Dendritic cell treated with granulocyte-macrophage colony-stimulating factor and Interleukin-4, amounts not matched to agents 40 ng/mL and 50 ng/mL, for 4 days (primary cell): ENCODE measurements at regions not wholly inside any gene's neighbourhood (a gene's known extent, or its start where the extent isn't known, plus 50 kb on each side); places are given as distances from the start of the nearest gene placed in this dataset.

Source experiments
- H3K27ac Mint-ChIP-seq: one replicate; pipeline ENCODE4 v1.8.0; 2022; ENCODE audit warnings: mild to moderate bottlenecking, mixed read lengths
- H3K27me3 Mint-ChIP-seq: one replicate; pipeline ENCODE4 v1.8.0; 2022; ENCODE audit warnings: mild to moderate bottlenecking, mixed read lengths
- H3K36me3 Mint-ChIP-seq: one replicate; pipeline ENCODE4 v1.8.0; 2022; ENCODE audit warnings: low read depth, mixed read lengths
- H3K4me1 Mint-ChIP-seq: one replicate; pipeline ENCODE4 v1.8.0; 2022; ENCODE audit warnings: low read depth, mixed read lengths
- H3K4me3 Mint-ChIP-seq: one replicate; pipeline ENCODE4 v1.8.0; 2022; ENCODE audit warnings: mild to moderate bottlenecking, moderate library complexity, mixed read lengths
- H3K9me3 Mint-ChIP-seq: one replicate; pipeline ENCODE4 v1.8.0; 2022; ENCODE audit warnings: mixed read lengths
- intact Hi-C: fragments of 100-400 bp; cut with micrococcal nuclease; formaldehyde crosslinking; loops from one replicate; pipeline ENCODE4 v1.15.0; 2022

- no peak overlapping the region for H3K27ac Mint-ChIP-seq
- H3K4me1 Mint-ChIP-seq, result no peaks in the 10 kb centered on the region
- no peaks in the 10 kb centered on the region for H3K36me3 Mint-ChIP-seq
- no peaks in the 10 kb centered on the region for H3K27me3 Mint-ChIP-seq
- no peak overlapping the region for H3K4me3 Mint-ChIP-seq
- intact Hi-C loops, result loop anchor here (5.0 kb wide), 1 partner anchor 497 kb away; no protein-coding TSS in a partner anchor
- H3K9me3 Mint-ChIP-seq, result no peaks in the 10 kb centered on the region
These were observed 217.1 kb downstream of the BMP7 start for GRCh38 chr20:57049296-57049695.

DNA sequence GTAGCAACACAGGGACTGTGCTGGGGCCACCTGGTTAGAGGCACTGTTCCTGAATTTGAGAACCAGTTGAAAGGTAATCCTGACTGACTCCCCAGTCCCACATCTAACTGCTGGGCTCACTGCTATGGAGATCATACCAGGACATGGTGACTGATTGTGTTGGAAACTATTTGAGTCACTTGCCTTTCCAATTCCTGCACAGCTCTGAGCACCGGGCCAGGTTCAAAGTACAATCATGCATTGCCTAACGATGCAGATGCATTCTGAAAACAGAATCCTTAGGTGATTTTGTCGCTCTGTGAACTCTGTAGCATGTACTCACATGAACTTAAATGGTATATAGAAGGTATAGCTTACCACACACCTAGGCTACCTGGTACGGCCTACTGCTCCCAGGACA is 215.3 kb downstream of the BMP7 start:
- Mint-ChIP-seq H3K4me3 (no peak overlapping the region), H3K27me3 (no peaks in the 10 kb centered on the region), H3K9me3 (no peaks in the 10 kb centered on the region), H3K4me1 (no peaks in the 10 kb centered on the region), H3K36me3 (no peaks in the 10 kb centered on the region), H3K27ac (no peak overlapping the region)
- intact Hi-C loops, result no loop called here

DNA sequence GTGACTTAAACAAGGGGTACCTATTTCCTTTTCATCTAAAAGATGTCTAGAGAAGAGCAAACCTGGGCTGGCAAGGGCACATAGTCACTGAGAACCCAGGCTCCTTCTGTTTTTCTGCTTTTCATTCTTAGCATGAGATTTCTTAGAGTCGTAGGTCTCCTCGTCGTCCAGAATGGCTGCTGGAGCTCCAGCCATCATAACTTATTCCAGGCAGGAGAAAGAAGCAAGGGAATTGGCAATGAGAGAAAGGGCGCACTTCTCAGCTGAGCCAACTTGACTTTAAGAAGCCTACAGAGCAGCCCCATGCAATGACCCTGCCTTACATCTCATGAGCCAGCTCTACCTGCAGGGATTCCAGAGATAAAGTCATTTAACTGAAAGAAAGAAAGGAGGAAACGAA is 213.4 kb downstream of the BMP7 start:
- no peak overlapping the region for H3K27ac Mint-ChIP-seq

DNA sequence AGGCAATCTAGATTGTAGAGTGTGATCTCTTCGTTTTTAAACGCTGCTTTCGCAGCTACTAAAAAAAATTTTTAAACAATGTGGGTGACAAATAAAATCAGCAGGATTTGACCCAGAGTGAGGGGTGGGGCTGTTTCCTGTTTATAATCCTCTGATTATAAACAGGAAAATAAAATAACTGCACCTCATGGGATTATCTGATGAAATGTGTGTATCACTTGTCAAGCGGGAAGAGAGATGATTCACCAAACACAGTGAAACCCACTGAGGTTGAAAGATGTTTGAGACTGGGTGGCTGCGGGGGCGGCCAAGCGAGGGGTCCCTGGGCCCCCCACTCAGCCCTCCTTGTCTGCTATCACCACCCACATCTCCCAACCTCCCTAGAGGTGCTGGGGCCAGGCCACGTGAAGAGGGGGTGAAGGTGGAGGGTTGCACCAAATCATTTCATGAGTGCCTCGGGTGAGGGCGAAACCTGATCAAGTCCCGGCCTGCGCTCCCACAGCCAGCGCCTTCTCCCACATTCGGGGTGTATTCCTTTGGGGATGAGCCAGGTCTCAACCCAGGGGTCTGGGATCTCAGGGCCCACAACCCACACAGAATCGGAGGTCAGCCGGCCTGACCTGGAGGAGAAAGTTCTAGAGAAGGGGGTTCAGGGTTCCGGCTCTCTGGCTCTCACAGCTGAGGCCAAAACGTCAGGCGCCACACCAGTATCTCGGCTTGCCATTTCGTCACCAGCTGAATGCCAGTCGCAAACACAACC is 212.5 kb downstream of the BMP7 start:
- peaks cover 3% of the 10 kb centered on the region for H3K27me3 Mint-ChIP-seq
- no peak overlapping the region for H3K27ac Mint-ChIP-seq
- H3K4me3 Mint-ChIP-seq, result no peak overlapping the region
- intact Hi-C loops, result no loop called here
- H3K9me3 Mint-ChIP-seq, result no peaks in the 10 kb centered on the region
- H3K36me3 Mint-ChIP-seq, result no peaks in the 10 kb centered on the region
- H3K4me1 Mint-ChIP-seq, result no peaks in the 10 kb centered on the region

More for the DNA sequence above, 213.4 kb downstream of the BMP7 start:
- no peaks in the 10 kb centered on the region for H3K4me1 Mint-ChIP-seq
- H3K4me3 Mint-ChIP-seq, result no peak overlapping the region
- intact Hi-C loops, result no loop called here
- no peaks in the 10 kb centered on the region for H3K9me3 Mint-ChIP-seq
- no peaks in the 10 kb centered on the region for H3K36me3 Mint-ChIP-seq
- H3K27me3 Mint-ChIP-seq, result peaks cover 3% of the 10 kb centered on the region

- H3K4me1 Mint-ChIP-seq, result no peaks in the 10 kb centered on the region
These were observed 211.1 kb downstream of the BMP7 start for GRCh38 chr20:57055345-57055744.

DNA sequence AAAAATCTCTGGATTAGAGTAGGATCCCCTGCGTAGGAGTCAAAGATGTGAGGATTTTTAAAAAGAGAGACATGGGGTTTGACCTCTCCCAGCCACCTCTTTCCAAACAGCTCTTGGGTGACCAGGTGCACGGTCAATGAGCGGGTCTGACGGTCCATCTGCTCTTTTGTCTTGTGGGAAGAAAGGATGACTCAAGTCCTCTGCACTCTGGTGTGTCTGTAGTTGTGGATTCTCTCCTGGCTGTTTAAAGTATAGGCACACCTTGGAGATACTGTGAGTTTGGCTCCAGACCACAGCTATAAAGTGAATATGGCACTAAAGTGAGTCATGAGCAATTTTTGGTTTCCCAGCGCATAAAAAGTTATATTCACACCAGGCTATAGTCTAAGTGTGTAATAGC is 209.8 kb downstream of the BMP7 start:
- no peaks in the 10 kb centered on the region for H3K9me3 Mint-ChIP-seq
- intact Hi-C loops, result no loop called here
- H3K4me3 Mint-ChIP-seq, result no peak overlapping the region
- peaks cover 3% of the 10 kb centered on the region for H3K27me3 Mint-ChIP-seq
- H3K27ac Mint-ChIP-seq, result no peak overlapping the region
- H3K4me1 Mint-ChIP-seq, result no peaks in the 10 kb centered on the region
- no peaks in the 10 kb centered on the region for H3K36me3 Mint-ChIP-seq

More at GRCh38 chr20:57055345-57055744, 211.1 kb downstream of the BMP7 start:
- H3K27ac Mint-ChIP-seq, result no peak overlapping the region
- peaks cover 3% of the 10 kb centered on the region for H3K27me3 Mint-ChIP-seq
- intact Hi-C loops, result no loop called here
- no peak overlapping the region for H3K4me3 Mint-ChIP-seq
- H3K9me3 Mint-ChIP-seq, result no peaks in the 10 kb centered on the region
- H3K36me3 Mint-ChIP-seq, result no peaks in the 10 kb centered on the region

DNA sequence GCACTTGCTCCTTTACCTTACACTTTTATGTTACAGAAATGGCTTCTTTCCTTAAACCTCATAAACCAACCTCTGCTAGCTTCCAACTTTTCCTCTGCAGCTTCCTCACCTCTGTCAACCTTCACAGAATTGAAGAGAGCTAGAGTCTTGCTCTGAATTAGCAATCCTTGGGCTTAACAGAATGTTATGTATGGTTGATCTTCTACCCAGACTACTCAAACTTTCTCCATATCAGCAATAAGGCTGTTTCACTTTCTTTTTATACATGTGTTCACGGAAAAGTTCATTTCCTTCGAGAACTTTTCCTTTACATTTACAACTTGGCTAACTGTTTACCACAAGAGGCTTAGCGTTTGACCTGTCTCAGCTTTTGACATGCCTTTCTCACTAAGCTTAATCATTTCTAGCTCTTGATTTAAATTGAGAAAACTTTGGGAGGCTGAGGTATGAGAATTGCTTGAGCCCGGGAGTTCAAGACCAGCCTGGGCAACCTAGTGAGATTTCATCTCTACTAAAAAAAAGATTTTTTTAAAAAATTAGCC is 207.3 kb downstream of the BMP7 start:
- no peak overlapping the region for H3K4me3 Mint-ChIP-seq
- no peaks in the 10 kb centered on the region for H3K36me3 Mint-ChIP-seq
- no peak overlapping the region for H3K27ac Mint-ChIP-seq
- no peaks in the 10 kb centered on the region for H3K4me1 Mint-ChIP-seq
- no peaks in the 10 kb centered on the region for H3K9me3 Mint-ChIP-seq
- intact Hi-C loops, result no loop called here
- peaks cover 10% of the 10 kb centered on the region for H3K27me3 Mint-ChIP-seq

GRCh38 chr20:57060407-57061050 is 205.9 kb downstream of the BMP7 start:
- no peak overlapping the region for H3K27ac Mint-ChIP-seq
- no peaks in the 10 kb centered on the region for H3K9me3 Mint-ChIP-seq
- no peaks in the 10 kb centered on the region for H3K4me1 Mint-ChIP-seq
- intact Hi-C loops, result no loop called here
- H3K4me3 Mint-ChIP-seq, result no peak overlapping the region
- no peaks in the 10 kb centered on the region for H3K36me3 Mint-ChIP-seq
- peaks cover 13% of the 10 kb centered on the region for H3K27me3 Mint-ChIP-seq

DNA sequence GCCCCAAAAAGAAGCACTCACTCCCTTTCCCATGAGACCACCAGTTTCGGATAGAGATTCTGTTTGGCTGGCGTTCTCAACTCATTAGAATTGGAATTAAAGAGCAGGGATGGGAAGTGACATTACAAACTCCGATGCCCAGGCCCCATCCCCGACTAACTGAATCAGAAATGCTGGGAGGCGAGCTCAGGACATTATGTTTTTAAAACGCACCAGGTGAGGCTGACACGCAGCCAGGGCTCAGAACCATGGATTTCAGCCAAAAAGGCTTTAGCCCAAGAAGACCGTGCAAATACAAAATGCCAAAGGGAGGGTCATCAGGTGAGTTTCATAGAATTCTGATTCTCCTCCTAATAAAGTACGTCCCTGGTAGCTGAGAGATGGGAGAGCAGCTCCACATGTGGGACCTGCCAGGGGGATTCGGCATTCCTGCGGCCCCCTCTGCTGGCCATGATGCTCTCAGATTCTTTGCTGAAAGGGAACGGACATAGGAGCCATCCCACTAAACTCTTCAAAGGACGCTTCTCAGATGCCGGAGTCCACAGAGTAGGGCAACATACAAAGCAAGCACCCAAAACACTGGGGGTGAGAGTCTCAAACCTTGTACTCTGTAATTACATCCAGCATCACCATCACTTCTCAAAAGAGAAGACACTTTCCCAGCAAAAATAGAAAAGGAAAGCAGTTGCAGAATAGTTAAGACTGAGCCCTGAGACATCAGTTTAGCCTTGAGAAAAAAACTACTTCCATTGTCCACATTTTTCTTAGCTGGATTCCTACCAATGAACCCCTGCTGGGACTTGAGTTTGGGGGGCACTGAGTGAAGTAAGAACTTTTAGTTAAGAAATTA is 205.2 kb downstream of the BMP7 start:
- H3K4me1 Mint-ChIP-seq, result no peaks in the 10 kb centered on the region
- no peaks in the 10 kb centered on the region for H3K9me3 Mint-ChIP-seq
- H3K4me3 Mint-ChIP-seq, result no peak overlapping the region
- H3K27ac Mint-ChIP-seq, result no peak overlapping the region
- intact Hi-C loops, result no loop called here
- H3K36me3 Mint-ChIP-seq, result no peaks in the 10 kb centered on the region
- peaks cover 17% of the 10 kb centered on the region for H3K27me3 Mint-ChIP-seq

GRCh38 chr20:57062241-57062640 is 204.2 kb downstream of the BMP7 start:
- intact Hi-C loops, result no loop called here
- no peaks in the 10 kb centered on the region for H3K36me3 Mint-ChIP-seq
- no peak overlapping the region for H3K27ac Mint-ChIP-seq
- no peaks in the 10 kb centered on the region for H3K4me1 Mint-ChIP-seq
- peaks cover 18% of the 10 kb centered on the region for H3K27me3 Mint-ChIP-seq
- no peak overlapping the region for H3K4me3 Mint-ChIP-seq
- H3K9me3 Mint-ChIP-seq, result no peaks in the 10 kb centered on the region

- no peaks in the 10 kb centered on the region for H3K4me1 Mint-ChIP-seq
- H3K9me3 Mint-ChIP-seq, result no peaks in the 10 kb centered on the region
- H3K4me3 Mint-ChIP-seq, result no peak overlapping the region
- intact Hi-C loops, result no loop called here
- H3K27ac Mint-ChIP-seq, result no peak overlapping the region
- peaks cover 18% of the 10 kb centered on the region for H3K27me3 Mint-ChIP-seq
- no peaks in the 10 kb centered on the region for H3K36me3 Mint-ChIP-seq
These were observed 203.7 kb downstream of the BMP7 start for GRCh38 chr20:57062696-57063270.

DNA sequence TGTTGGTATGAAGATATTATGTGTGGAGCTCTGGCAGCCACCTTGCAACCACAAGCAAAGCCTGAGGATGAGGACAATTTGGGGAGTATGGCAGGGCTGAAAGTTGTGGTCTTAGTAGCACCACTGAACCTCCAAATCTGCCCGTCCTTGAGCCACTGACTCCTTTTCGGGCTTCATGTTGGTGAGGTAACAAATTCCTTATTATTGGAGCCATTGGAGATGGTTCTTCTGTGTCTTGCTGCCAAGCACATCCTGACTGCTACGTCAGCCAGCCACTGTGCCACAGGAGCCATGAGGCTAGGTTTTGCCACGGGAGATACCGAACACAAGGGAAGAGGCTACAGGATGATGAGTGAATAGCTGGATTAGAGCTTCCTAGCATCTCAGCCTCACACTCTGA is 201.6 kb downstream of the BMP7 start:
- Mint-ChIP-seq H3K27me3 (peaks cover 26% of the 10 kb centered on the region), H3K9me3 (no peaks in the 10 kb centered on the region), H3K36me3 (no peaks in the 10 kb centered on the region), H3K27ac (no peak overlapping the region), H3K4me3 (no peak overlapping the region), H3K4me1 (peaks cover 6% of the 10 kb centered on the region)
- intact Hi-C loops, result no loop called here

- intact Hi-C loops, result no loop called here
- Mint-ChIP-seq H3K27me3 (peaks cover 31% of the 10 kb centered on the region), H3K4me1 (peaks cover 6% of the 10 kb centered on the region), H3K27ac (no peak overlapping the region), H3K4me3 (no peak overlapping the region), H3K36me3 (no peaks in the 10 kb centered on the region), H3K9me3 (no peaks in the 10 kb centered on the region)
These were observed 200.8 kb downstream of the BMP7 start for GRCh38 chr20:57065646-57066045.
